Ascending aorta (tissue), 2 donors: ENCODE measurements at regions not wholly inside any gene's neighbourhood (a gene's known extent, or its start where the extent isn't known, plus 50 kb on each side); places are given as distances from the start of the nearest gene placed in this dataset.

ENCODE experiments used
- DNase-seq, 2 donors: peaks; one replicate each; pipeline ENCODE4 v3.0.0-alpha.2; 2019; ENCODE audit warnings: low spot score in 2 of 2
- H3K27ac ChIP-seq, 2 donors: fragments of 200-600 bp; sonication (generic); one replicate each; pipeline ENCODE4 v1.5.1; 2016 to 2017; ENCODE audit warnings: mild to moderate bottlenecking in 1 of 2
- H3K27me3 ChIP-seq: fragments of 200-600 bp; sonication (generic); one replicate; pipeline ENCODE4 v1.5.1; 2017
- H3K36me3 ChIP-seq, 2 donors: fragments of 200-600 bp; sonication (generic); one replicate each; pipeline ENCODE4 v1.5.1; 2016
- H3K4me1 ChIP-seq, 2 donors: fragments of 200-600 bp; sonication (generic); one replicate each; pipeline ENCODE4 v1.5.1; 2016 to 2017; ENCODE audit warnings: mild to moderate bottlenecking in 1 of 2
- H3K4me3 ChIP-seq, 2 donors: fragments of 200-600 bp; sonication (generic); one replicate each; pipeline ENCODE4 v1.5.1; 2016 to 2017; ENCODE audit warnings: mild to moderate bottlenecking in 1 of 2
- H3K9me3 ChIP-seq, 2 donors: fragments of 200-600 bp; sonication (generic); one replicate each; pipeline ENCODE4 v1.5.1; 2016
- intact Hi-C: fragments of 100-400 bp; cut with DNase I; formaldehyde crosslinking; loops from one replicate; pipeline ENCODE4 v1.15.1; 2023
- TF ChIP-seq, protein P1 (sequence below), 3 experiments: fragments of 200-600 bp in 2 of 3; fragments of 450-650 bp in 1 of 3; sonication (generic) in 2 of 3; IDR thresholded peaks; one replicate each; pipeline ENCODE4 v1.5.1; 2016 to 2019; ENCODE audit warnings: antibody characterized with exemption in 3 of 3, mild to moderate bottlenecking in 1 of 3, moderate library complexity in 1 of 3

- no peaks in the 10 kb centered on the region for H3K27me3 ChIP-seq
Measured at GRCh38 chr2:217553202-217553601, 449.6 kb downstream of the TNS1 start.

GRCh38 chr2:217552081-217552480 is 450.7 kb downstream of the TNS1 start:
- Histone ChIP-seq H3K4me3 (no peak overlapping the region), H3K4me1 (peaks cover 0 to 3% of the 10 kb centered on the region in 2 donors), H3K27me3 (no peaks in the 10 kb centered on the region), H3K27ac (no peak overlapping the region), H3K36me3 (peaks cover 0 to under 1% of the 10 kb centered on the region in 2 donors), H3K9me3 (no peaks in the 10 kb centered on the region)
- TF ChIP-seq, protein P1, sequence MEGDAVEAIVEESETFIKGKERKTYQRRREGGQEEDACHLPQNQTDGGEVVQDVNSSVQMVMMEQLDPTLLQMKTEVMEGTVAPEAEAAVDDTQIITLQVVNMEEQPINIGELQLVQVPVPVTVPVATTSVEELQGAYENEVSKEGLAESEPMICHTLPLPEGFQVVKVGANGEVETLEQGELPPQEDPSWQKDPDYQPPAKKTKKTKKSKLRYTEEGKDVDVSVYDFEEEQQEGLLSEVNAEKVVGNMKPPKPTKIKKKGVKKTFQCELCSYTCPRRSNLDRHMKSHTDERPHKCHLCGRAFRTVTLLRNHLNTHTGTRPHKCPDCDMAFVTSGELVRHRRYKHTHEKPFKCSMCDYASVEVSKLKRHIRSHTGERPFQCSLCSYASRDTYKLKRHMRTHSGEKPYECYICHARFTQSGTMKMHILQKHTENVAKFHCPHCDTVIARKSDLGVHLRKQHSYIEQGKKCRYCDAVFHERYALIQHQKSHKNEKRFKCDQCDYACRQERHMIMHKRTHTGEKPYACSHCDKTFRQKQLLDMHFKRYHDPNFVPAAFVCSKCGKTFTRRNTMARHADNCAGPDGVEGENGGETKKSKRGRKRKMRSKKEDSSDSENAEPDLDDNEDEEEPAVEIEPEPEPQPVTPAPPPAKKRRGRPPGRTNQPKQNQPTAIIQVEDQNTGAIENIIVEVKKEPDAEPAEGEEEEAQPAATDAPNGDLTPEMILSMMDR (IDR thresholded peaks at IDR 0.05) = no peak
- DNase-seq = no peak
- intact Hi-C loops = no loop called here

More at GRCh38 chr2:217553202-217553601, 449.6 kb downstream of the TNS1 start:
- peaks cover 0 to 9% of the 10 kb centered on the region in 2 donors for H3K36me3 ChIP-seq
- TF ChIP-seq, protein P1 (IDR thresholded peaks at IDR 0.05) = no peak
- no peak overlapping the region for H3K4me3 ChIP-seq
- H3K9me3 ChIP-seq = no peaks in the 10 kb centered on the region
- no peak for DNase-seq
- intact Hi-C loops = no loop called here
- no peak overlapping the region for H3K27ac ChIP-seq
- H3K4me1 ChIP-seq = peaks cover 0 to 3% of the 10 kb centered on the region in 2 donors

DNA sequence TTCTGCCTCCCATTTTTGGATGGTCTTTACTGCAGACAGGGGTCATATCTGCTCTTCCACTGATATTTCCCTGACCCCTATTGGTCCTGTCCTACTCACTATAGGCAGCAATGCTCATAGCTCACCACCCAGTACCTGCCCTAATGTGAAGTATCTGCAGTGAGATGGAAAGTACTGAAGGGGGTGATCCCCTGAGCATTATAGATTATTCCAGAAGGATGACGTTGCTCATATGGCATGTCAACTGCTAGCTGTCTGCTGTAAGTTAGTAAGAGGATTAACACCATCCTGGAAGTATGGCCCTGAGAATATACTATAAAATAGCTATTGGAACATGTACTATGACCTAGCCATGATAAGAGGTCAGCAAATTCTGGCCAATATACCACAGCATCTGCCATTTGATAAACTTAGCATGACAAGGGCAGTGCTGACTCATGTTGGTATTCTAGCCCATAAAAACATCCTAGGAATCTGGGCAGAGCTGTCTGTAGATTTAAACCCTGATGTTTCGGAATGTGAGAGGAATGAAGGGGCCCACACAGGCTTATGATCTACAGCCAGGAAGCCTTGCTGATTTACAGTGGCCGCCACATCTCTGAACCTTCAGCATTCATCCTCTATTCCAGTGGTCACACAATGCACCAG is 451.4 kb downstream of the TNS1 start:
- no peak overlapping the region for H3K27ac ChIP-seq

GRCh38 chr2:217539126-217539525 is 463.7 kb downstream of the TNS1 start:
- no peaks in the 10 kb centered on the region for H3K9me3 ChIP-seq
- no peak overlapping the region for H3K4me3 ChIP-seq
- no peak for DNase-seq
- intact Hi-C loops = no loop called here
- no peak overlapping the region for H3K27ac ChIP-seq
- H3K36me3 ChIP-seq = no peaks in the 10 kb centered on the region
- no peaks in the 10 kb centered on the region for H3K4me1 ChIP-seq
- TF ChIP-seq, protein P1 (IDR thresholded peaks at IDR 0.05) = no peak
- no peaks in the 10 kb centered on the region for H3K27me3 ChIP-seq

More for the DNA sequence above, 451.4 kb downstream of the TNS1 start:
- TF ChIP-seq, protein P1 (IDR thresholded peaks at IDR 0.05) = no peak
- DNase-seq = no peak
- Histone ChIP-seq H3K4me1 (peaks cover 0 to 3% of the 10 kb centered on the region in 2 donors), H3K27me3 (no peaks in the 10 kb centered on the region), H3K36me3 (no peaks in the 10 kb centered on the region), H3K9me3 (no peaks in the 10 kb centered on the region), H3K4me3 (no peak overlapping the region)
- intact Hi-C loops = no loop called here

DNA sequence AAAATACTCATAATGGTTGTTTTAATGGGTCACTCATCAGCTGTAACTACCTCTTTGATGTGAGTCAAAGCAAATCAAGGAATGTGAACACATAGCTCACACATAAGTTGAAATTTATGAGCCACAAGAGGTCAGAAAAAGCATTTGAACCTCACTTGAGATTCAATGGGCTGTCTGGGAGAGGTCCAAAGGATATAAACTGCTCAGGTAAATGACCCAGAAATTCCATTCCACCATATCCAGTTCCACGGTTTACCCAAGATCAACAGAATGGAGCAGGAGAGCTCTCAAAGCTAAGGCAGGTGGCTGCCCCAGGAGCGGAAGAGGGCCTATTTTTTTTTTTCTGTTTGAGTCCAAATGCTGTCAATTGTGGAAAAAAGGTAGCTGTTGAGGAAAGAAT is 464.1 kb downstream of the TNS1 start:
- no peak for DNase-seq
- no peak overlapping the region for H3K27ac ChIP-seq
- H3K27me3 ChIP-seq = no peaks in the 10 kb centered on the region
- no peak overlapping the region for H3K4me3 ChIP-seq
- intact Hi-C loops = no loop called here
- H3K36me3 ChIP-seq = no peaks in the 10 kb centered on the region
- no peaks in the 10 kb centered on the region for H3K9me3 ChIP-seq
- no peaks in the 10 kb centered on the region for H3K4me1 ChIP-seq
- TF ChIP-seq, protein P1 (IDR thresholded peaks at IDR 0.05) = no peak
